AG08396 (cell line): ENCODE measurements at regions not wholly inside any gene's neighbourhood (a gene's known extent, or its start where the extent isn't known, plus 50 kb on each side); places are given as distances from the start of the nearest gene placed in this dataset.

Experiments
- DNase-seq: peaks from one replicate; pipeline ENCODE4 v3.0.0; 2012; ENCODE audit warnings: low spot score, mixed read lengths

DNA sequence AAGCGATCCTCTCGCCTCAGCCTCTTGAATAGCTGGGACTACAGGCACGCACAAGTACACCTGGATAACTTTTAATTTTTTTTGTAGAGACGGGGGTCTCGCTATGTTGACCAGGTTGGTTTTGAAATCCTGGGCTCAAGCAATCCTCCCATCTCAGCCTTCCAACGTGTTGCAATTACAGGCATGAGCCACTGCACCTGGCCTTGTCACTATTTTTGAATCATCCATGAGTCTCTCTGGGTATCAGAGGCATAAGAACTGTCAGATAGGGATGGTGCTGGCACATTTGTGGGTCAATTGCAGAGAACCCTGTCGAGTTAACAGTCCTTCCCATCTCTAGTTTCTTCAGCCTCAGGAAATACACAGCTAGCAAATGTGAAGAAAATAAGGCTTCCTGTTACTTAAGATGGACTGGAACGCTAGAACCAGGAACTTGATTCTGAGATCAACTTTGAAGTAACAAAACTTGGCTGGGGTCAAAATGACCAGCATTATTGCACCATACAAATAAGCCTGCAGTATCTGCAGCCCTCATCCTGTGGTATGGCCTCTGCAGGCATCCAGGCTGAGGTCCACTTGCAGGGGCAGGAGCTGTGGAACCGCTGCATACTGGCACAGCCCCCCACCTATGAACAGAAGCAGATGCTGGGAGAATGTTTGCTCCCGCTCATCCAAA is 124.3 kb upstream of the GADD45A start:
- DNase-seq: no peak

DNA sequence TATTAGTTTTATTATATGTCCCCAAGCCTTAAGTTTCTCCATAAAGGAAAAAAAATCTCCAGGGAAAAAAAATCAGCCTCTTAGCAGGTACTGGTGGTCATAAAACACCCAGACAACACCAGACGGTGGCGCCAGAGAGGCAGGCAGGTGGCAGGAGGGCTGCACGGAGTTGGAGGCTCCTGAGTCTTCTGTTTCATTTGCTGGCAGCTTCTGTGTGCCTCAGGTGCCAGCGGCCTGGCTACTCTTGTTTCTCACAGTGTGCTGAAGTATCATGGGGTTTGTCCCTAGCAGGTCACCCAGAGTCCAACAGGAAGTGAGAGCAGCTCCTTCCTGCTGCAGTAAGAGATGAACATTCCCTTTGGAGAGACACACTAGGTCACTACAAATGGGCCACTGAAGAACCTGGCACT is 123.3 kb upstream of the GADD45A start:
- peak; percentile 66 for DNase-seq

DNA sequence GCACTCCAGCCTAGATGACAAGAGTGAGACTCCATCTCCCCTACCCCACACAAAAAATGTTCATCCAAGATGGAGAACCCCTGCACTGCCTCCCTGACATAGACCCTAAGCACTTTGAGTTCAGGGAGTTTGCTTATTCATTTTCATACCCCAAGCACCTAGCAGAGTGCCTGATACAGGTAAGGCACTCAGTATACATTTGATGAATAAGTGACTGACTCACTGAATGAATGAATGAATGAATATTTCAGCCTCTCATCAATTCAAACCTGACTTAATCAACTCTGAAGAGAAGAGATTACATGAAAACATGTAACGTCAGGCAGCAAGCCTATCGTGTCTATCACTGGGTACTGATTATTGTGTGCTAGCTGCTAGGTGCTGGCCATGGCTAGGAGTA is 121.3 kb upstream of the GADD45A start:
- DNase-seq: no peak

DNA sequence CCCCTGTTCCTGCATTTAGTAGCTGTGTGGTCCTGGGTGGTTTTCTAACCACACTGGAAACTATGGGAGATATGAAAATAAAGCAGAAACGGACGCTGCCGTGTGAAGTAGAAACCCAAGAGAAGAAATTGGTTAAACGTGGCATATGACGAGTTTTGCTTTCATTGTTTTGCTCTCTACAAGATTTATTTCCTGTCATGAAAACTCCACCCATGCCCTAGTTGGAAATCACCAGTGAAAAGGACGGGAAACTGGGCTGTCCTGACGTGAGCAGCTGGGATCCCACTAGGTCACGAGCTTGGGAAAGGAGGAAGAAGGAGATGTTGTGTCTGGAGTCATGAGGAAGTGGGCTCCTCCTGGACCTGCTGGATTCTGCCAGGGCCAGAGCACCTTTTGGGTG is 120.8 kb upstream of the GADD45A start:
- DNase-seq: no peak

DNA sequence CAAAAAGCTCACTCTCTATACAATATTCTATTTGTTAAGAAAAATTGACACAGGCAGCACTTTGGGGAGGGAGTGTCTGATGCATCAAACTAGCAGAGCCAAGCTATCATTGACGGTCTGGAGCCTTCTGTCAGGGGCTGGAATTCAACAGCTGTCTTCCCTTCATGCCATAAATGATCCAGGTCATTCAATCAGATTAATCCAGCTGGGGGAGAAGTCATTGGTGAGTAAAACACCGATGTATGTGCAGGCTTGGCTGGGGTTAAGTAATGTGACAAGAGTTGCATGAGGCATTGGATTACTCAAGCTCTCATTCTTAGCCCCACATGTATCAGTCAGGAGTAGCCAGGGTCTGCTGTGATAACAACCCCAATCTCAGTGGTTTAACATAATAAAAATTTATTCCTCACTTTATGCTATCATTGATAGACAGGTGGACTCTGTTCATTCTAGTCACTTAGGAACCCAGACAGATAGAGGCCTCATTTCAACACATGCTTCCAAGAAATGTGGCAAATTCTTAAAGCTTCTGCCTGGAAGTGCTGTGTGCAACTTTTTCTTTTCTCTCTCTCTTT is 118.1 kb upstream of the GADD45A start:
- DNase-seq: no peak

DNA sequence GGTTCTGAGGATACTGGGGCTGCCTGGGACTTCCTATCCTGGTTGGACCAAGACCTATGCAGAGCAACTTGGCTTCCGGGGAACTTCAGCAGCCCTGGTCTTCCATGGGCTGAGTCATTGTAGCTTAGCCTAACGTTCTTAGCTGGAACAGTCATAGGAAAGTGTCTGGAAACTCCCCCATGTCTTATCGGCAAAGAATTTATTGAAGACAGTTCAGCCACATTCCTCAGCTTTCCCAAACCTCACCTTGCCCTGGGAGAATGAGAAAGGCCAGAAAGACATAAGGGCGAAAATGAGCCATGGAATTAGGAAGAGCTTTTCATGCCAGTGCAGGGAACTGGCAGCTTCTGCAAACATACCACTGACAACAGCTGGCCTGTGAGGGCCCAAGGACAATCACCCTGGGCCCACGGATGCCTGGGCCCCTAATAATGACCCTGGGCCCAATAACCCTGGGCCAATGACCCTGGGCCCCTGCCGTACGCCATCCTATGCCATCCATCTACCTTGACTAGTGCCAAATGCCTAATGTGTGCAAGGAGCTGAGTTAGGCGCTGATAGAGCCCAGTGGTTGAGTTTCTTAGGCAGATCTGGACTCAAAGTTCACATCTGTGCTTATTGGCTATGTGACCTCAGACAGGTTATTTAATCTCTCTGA is 114.4 kb upstream of the GADD45A start:
- peak; percentile 72 for DNase-seq

DNA sequence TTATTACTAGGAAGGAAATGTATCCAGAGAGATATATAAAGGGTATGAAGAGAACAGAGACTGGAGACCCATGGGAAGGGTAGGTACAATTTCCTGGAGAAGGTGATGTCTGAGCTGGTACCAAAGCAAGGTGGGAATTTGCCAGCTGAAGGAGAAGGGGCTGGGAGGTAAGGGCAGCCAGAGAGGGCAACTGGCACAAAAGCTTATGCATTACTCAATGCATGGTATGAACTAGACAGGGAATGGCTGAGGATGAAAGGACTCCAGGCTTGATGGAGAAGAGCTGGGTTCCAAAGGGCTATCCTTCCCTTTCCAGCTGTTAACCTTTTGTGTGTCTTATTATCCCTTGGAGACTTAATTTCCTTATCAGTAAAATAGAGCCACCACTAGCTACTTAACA is 113.6 kb upstream of the GADD45A start:
- no peak for DNase-seq

DNA sequence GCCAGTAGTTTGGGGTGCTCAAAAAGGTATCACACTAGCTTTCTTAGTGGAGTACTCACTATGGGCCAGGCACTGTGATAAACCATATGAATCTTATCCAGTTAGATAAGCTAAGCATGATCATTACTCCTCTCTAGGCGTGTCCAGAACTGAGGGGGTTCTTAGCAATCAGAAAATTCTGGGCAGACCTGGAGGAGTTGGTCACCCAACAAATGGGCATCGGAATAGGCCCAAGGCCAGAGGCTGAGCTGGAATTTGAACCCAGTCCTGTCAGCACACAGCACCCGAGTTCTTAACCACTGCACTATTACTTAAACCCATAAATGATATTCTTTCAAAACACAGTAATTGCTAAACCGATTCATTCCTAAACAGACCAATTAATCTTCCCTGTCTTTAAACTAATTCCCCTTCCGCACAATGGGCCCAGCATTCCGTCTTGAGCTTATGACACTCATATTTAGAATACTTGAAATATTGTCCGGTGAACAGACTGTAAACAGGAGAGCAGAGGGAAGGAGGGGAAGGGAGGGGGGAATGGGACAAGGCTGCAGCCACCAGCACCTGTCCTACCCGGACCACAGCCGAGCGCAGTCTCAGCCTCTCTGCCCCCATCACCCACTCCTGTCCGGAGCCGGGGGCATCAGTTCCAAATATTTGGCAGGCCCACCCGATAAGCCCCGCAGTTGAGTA is 113.0 kb upstream of the GADD45A start:
- no peak for DNase-seq

DNA sequence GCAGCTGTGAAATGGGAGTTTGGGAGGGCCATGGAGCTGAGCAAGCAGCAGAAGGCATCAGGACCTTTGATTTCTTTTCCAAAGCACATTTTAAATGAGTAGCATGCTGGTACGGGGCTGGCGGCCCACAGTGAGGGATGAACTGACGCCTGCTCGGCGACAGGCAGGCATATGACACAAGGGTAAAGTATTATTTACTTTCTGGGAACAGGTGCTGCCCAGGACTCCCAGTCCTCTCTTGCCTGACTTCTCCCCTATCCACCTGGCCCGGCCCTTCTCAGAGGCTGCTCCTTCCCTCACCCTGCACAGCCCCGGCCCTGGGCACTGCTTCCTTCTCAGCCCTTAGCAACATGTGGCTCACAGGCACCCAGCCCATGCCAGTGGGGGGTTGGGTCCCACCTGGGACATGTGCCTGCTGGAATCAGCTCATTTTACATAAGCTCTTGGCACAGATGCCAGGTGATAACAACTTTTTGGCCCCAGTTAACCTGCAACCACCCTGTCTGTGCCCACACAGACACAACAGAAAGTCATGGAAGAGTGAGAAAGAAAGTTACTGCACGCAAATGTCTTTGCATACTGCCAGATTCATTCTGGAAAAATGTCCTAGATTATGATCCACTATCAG is 112.3 kb upstream of the GADD45A start:
- DNase-seq: no peak

DNA sequence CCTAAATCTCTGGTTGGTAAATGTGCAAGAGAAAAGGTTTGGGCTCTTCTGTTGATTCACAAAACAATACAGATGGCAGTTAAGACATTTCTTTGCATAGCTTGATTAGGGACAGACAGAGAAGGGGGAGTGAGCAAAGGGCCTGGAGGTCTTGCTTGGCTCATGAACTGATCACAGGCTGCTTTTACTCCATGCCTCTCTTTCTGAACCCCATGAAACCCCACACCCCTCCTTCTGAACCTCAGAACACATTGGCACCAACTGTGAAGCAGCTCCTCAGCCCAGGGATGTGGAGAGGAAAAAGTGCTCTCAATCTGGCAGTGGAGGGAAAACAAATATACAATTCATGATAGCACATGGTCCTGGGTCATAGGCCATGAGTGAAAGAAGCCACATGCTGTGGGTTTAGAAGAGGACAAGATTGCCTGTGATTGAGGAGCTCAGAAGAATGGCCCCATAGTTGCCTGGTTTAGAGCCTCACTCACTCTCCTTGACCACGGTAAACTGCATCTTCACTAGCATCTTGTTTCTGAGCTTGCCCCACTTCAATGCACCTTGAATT is 111.6 kb upstream of the GADD45A start:
- no peak for DNase-seq

DNA sequence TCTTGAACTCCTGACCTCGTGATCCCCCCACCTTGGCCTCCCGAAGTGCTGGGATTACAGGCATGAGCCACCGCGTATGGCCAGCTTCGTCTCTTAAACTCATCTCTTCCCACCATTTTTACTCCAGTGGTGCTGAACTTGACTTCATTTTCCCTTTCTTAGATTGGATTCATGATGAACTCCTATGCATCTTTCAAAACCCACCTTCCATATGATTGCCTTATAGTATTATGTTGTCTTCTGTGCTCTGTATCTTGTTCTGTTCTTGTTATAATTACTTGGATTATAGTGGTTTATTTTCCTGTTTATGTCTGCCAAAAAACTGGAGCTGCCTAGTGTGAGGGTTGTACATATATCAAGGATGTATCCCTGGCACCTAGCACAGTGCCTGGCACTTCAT is 110.8 kb upstream of the GADD45A start:
- no peak for DNase-seq

DNA sequence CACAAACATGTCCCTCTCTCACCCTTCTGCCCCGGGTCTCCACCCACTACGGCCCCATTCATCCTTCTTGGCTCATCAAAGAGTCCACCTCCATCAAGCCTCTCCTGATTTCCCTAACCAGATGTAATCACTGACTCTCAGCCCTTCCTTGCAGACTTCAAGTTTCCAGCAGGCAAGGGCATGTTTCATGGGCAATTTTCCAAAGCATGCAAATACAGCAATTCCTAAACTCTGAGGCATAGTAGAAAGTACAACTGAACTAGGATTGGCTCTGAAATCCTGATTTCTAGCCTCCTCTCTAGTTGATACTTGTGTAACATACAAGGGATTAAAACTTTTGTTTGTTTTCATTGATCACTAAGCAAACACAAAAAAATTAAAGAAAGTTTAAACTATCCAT is 109.1 kb upstream of the GADD45A start:
- DNase-seq: peak; percentile 63

DNA sequence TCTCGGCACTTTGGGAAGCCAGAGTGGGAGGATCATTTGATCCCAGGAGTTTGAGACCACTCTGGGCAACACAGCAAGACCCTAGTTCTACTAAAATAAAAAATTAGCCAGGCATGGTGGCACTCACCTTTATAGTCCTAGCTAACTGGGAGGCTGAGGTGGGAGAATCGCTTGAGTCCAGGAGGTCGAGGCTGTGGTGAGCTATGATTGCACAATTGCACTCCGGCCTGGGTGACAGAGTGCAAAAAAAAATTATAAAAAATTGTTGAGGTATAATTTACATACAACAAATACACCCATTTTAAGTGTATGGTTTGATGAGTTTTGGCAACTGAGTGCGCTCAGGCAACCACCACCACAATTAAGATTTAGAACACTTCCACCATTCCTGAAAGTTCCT is 108.5 kb upstream of the GADD45A start:
- DNase-seq: no peak

DNA sequence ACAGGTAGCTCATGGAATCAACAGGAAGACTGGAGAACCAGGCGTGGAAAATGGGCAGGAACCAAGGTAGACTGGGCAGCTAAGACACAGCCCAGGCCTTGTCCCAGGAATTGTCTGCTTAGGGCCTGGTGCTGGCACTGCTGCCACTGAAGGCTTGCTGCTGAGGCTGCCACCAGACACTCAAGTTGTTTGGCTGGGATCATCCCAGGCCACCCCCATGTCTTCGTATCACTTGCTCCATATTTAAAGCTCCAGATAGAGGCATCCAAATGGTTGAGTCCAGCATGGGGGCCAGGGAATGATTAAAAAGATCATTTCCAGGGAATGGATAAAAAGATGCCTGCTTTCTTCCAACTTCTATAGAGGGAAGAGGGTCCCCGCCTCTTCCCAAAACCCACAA is 107.4 kb upstream of the GADD45A start:
- no peak for DNase-seq

DNA sequence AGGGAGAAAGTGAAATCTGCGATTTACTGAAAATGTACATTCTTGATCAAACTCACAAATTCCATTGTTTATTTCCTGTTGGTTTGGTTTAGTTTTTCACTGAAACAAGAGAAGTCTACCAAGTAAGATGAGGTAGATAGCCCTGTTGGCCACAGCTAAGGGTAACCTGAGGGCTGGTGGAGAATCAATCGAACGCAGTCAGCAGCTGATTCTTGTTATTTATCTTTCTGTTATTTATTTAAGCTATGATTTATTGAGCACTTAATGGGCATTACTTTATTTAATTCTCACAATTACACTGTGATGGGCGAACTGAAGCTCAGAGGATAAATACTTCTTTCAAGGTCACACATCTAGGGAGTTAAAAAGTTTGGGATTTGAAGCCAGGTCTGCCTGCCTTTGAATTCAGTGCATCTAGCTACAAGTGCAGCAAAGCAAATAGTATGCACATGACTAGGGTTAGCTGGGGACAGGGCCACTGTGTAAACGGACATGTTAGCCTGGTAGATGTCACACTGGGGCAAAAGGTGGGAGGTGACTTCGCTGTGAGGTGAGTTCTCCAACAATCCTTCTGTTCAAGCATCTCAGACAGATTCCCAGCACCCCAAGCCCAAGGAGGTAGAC is 106.5 kb upstream of the GADD45A start:
- DNase-seq: no peak

DNA sequence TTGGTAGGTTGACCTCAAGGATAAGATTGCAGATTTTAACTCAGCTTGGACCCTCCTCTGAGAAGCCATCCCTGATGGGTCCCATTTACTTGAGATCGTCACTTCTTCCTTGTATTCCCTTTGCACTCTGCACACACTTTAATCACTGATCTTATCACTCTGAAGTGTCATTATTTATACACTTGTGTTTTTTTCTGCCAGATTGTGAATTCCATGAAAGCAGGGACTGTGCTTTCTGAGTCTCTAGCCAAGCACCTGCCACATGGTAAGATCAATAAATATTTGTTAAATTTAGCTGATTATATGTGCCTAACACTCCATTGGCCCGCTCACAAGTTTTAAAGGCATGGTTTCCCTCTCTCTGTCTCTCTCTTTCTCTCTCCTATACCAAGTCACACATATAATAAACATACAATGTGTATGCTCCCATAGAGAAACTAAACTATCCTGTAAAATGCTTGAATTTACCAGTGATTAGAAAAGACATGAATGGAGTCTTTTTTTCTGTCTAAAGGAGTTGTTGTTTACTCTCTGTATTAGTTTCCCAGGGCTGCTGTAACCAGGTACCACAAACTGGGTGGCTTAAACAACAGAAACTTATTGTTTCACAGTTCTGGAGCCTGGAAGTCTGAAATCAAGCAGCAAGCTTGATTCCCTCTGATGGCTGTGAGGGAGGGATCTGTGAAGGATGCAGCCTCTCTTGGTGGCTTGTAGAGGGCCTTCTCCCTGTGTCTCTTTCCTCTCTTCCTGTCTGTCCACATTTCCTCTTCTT is 105.2 kb upstream of the GADD45A start:
- no peak for DNase-seq

DNA sequence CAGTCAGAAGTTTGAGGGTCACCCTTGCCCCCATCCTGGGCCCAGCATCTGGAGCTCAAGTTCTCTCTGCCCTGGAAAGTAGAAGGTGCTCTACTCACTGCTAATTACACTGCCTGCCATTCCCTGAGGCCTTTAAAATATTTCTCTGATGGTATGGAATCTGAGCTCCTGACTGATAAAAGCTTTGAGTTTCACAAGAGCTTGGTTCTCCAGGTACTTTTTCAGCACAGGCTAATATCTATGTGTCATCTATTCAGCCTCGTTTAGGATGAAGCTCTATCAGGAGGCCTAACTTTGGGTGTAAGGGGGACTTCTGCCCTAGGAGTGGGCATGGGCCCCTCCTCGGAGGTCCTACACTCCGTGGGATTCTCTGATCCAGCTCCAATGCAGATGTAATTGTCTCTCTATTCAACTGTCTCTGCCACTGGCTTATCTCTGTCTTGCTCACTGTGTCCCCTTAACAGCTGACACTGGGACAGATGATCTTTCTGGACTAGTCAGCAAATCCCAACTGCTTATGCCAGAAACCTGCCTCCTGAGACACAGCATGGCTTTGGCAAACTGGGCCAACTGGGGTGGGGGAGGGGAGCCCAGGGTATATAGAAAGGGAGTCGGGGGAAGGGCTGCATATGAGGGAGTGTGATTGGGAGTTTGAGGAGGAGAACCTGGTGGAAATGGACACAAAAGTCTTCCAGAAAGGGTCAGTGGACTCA is 104.2 kb upstream of the GADD45A start:
- no peak for DNase-seq

DNA sequence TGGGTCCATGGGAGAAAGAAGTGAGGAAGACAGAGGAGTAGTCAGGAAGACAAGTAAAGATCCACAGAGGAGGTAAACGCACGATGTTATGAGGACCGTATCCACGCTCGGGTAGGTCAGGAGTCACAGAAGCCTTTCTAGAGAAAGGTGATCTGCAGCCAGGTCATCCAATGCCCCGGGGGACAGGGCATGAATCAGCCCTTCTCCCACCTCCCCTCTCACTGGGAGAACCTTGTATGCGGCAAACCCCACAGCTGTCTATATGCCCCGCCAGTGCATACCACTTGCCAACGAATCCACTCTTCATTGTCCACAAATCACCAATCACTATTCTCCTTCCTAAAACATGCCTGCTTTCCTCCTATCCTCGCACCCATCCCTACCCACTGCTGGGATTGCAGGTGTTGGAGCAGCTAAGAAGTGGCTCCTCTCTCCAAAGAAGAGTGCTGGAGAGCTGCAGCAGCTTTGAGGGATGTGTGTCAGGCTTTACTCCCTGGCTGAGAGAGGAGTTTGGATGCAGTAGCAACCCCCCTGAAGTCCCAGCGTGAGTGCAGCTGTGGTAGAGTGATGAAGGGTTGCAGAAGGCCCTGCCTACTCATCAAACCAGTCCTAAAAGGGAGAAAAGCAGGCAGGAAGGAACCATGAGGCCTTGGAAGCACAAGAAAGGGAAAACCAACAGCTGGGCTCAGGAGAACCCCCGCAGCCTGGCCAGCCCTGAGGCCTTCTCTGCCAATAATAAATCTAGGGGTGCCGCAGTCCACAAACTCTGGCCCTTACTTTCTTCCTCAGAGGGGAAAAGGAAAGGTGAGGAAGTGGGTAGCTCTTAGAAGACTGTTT is 102.2 kb upstream of the GADD45A start:
- DNase-seq: no peak

DNA sequence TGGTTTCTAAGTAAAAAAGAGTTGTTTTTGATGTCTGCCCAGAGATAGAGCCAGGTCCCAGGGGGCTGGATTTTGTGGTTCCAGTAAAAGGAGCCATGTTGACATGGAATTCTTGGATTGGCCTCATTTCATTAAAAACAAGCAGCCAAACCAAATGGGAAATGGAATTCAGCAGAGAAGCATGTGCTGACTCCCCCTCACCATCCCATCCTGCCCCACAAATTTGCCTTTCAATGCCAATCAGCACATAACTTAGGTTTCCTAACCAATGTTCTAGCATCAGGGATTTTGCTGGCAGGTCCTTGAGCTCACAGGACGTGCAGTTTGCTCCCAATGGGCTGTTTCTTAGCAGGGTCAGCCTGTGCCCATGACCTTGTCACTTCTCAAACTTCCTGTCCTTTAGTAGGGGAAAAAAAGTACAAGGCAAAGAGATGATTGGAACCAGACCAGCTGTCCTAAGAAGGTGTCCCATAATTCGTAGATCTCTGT is 101.5 kb upstream of the GADD45A start:
- DNase-seq: no peak
